ENCODE measurements at regions not wholly inside any gene's neighbourhood (a gene's known extent, or its start where the extent isn't known, plus 50 kb on each side); places are given as distances from the start of the nearest gene placed in this dataset.
"Not testable (repeated sequence)": the region's sequence is repeated elsewhere in the genome, so short reads cannot be mapped to it uniquely, and the experiment has no call there.

GRCh38 chr2:75982719-75983118 lies 272.0 kb upstream of the GCFC2 start:
- DNase-seq = no peak

DNA sequence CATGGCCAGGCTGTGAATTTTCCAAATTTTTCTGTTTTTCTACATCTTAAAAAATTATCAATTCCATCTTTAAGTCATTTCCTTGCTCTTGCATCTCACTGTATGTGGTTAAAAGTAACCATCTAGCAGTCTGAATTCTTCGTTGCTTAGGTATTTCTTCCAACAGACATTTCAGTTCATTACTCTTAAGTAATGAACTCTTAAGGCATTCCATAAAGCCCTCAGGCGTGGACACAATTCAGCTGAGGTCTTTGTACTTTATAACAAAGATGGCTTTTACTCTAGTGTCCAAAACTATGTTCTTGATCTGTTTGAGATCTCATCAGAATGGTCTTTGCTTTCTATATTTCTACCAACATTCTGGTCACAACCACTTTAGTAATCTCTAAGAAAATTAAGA lies 253.9 kb upstream of the GCFC2 start:
- no peak for DNase-seq

GRCh38 chr2:75960472-75961009 lies 249.8 kb upstream of the GCFC2 start:
- no peak for DNase-seq

- DNase-seq = no peak
Measured at GRCh38 chr2:75959724-75960471, 249.2 kb upstream of the GCFC2 start.

- DNase-seq = no peak
Measured at GRCh38 chr2:75954761-75955160, 244.0 kb upstream of the GCFC2 start.

GRCh38 chr2:75952173-75952572 lies 241.5 kb upstream of the GCFC2 start:
- no peak for DNase-seq

- DNase-seq = no peak
Measured at GRCh38 chr2:75949385-75950030, 238.8 kb upstream of the GCFC2 start.

GRCh38 chr2:75936311-75936710 lies 225.6 kb upstream of the GCFC2 start:
- DNase-seq = no peak

DNA sequence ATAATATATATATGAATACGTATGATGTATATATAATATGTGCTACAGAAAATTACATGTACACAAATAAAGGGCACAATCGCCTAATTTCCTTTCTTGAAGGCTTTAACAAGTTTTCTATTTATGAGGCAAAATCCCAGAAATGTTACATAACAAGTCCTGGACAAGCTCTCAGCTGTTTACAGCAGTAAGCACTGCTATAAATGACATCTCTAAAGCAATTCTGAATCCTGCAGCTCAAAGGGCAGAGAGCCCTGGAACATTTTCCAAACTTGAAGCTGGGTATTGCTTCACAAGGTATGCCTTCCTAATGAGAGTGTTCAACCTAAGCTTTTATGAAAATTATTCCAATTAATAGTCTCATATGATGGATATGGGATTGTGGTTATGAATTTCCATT lies 222.3 kb upstream of the GCFC2 start:
- no peak for DNase-seq

GRCh38 chr2:75928093-75928492 lies 217.4 kb upstream of the GCFC2 start:
- no peak for DNase-seq

- DNase-seq = no peak
Measured at GRCh38 chr2:75925331-75926024, 214.8 kb upstream of the GCFC2 start.

DNA sequence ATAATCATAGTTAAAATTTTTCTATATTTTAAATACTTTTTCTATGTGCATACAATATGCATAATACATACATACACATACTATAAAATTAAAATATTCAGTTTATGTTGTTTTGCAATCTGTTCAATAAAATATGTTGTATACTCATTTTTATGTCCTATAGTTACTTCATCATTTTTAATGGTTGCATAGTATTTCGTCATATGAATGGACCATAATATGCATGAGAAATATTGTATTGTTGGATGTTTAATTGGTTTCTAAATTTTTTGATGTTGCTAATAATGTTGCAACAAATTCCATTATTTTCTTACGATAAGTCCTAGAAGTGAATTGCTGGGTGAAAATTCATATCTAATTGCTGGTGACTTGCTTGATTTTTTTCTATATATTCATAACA lies 211.5 kb upstream of the GCFC2 start:
- no peak for DNase-seq

GRCh38 chr2:75920859-75921551 lies 210.3 kb upstream of the GCFC2 start:
- no peak for DNase-seq

GRCh38 chr2:75915851-75916634 lies 205.3 kb upstream of the GCFC2 start:
- DNase-seq = no peak

- DNase-seq = peak; percentile 17
Measured at GRCh38 chr2:75896779-75897366, 186.2 kb upstream of the GCFC2 start.

- DNase-seq = no peak
Measured at GRCh38 chr2:75894170-75894569, 183.5 kb upstream of the GCFC2 start.

DNA sequence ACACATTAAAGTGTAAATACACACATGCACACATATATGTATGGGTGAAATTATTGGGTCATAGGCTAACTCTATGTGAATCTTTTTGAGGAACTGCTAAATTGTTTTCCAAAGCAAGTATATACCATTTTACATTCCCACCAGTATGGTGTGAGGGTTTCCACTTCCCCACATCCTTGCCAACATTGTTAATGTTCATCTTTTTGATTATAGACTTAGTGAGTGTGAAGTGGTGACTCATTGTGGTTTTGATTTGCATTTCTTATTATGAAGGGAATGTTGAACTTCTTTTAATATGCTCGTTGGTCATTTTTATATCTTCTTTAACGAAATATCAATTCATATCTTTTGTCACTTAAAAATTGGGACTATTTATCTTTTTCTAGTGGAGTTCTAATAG lies 181.8 kb upstream of the GCFC2 start:
- DNase-seq = no peak

DNA sequence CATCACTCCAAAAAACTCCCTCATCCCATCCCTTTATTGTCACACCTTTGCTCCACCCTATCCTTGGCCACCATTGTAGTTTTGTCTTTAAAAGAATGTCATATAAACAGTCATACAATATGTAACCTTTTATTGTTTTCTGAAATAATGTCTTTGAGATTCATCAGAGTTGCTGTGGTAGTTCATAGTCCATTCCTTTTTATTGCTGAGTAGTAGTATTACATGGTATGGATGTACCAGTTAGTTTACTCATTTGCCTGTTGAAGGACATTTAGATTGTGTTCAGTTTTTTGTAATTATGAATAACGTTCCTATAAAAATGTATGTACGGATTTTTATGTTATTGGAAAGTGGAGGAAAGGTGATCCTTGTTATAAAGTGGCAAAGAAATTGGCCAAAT lies 171.8 kb upstream of the GCFC2 start:
- DNase-seq = no peak

GRCh38 chr2:75875606-75876005 lies 164.9 kb upstream of the GCFC2 start:
- DNase-seq = not testable (repeated sequence)

DNA sequence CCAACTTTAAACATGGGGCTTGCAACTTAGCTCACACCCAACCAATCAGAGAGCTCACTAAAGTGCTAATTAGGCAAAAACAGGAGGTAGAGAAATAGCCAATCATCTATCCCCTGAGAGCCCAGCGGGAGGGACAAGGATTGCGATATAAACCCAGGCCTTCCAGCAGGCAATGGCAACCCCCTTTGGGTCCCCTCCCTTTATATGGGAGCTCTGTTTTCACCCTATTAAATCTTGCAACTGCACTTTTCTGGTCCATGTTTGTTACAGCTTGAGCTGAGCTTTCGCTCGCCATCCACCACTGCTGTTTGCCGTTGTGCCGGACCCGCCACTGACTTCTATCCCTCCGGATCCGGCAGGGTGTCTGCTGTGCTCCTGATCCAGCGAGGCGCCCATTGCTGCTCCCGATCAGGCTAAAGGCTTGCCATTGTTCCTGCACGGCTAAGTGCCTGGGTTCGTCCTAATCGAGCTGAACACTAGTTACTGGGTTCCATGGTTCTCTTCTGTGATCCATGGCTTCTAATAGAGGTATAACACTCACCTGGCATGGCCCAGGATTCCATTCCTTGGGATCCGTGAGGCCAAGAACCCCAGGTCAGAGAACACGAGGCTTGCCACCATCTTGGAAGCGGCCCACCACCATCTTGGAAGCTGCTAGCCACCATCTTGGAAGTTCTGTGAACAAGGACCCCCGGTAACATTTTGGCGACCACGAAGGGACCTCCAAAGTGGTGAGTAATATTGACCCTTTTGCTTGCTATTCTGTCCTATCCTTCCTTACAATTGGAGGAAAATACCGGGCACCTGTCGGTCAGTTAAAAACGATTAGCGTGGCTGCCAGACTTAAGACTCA lies 161.3 kb upstream of the GCFC2 start:
- DNase-seq = not testable (repeated sequence)

- no peak for DNase-seq
Measured at GRCh38 chr2:75870651-75871137, 160.0 kb upstream of the GCFC2 start.
